Astrocyte of the spinal cord (primary cell): ENCODE measurements at regions not wholly inside any gene's neighbourhood (a gene's known extent, or its start where the extent isn't known, plus 50 kb on each side); places are given as distances from the start of the nearest gene placed in this dataset.

Source experiments
- DNase-seq: peaks from one replicate; pipeline ENCODE4 v3.0.0; 2011; ENCODE audit warnings: low read depth, low spot score
- H3K4me3 ChIP-seq: 2 replicates; pipeline ENCODE4 v1.5.1; 2011; ENCODE audit warnings: low read depth, mild to moderate bottlenecking, low read length, moderate library complexity
- CTCF ChIP-seq: IDR thresholded peaks from 2 replicates; pipeline ENCODE4 v1.5.1; 2012; ENCODE audit warnings: low read depth, mild to moderate bottlenecking, low read length, inconsistent platforms
- in situ Hi-C: cut with HindIII; loops from 2 replicates; pipeline ENCODE4 v1.10.0; 2017; ENCODE audit warnings: low sequenced_read_pairs

- DNase-seq, result no peak
- TF ChIP-seq CTCF, result no peak
- no peak overlapping the region for H3K4me3 ChIP-seq
- in situ Hi-C loops, result no loop called here
Measured at GRCh38 chr18:29465526-29465925, 1288.6 kb upstream of the CDH2 start.

- DNase-seq, result no peak
- H3K4me3 ChIP-seq, result no peak overlapping the region
- TF ChIP-seq CTCF, result no peak
- in situ Hi-C loops, result no loop called here
Measured at GRCh38 chr18:29459972-29460371, 1283.0 kb upstream of the CDH2 start.

- no peak for TF ChIP-seq CTCF
- no peak overlapping the region for H3K4me3 ChIP-seq
- no peak for DNase-seq
- in situ Hi-C loops, result no loop called here
Measured at GRCh38 chr18:29457316-29457889, 1280.5 kb upstream of the CDH2 start.

GRCh38 chr18:29449424-29449823 lies 1272.5 kb upstream of the CDH2 start:
- no peak overlapping the region for H3K4me3 ChIP-seq
- DNase-seq, result peak; percentile 16
- in situ Hi-C loops, result no loop called here

GRCh38 chr18:29439398-29439797 lies 1262.5 kb upstream of the CDH2 start:
- peak; percentile 35 for TF ChIP-seq CTCF
- in situ Hi-C loops, result no loop called here
- H3K4me3 ChIP-seq, result no peak overlapping the region
- DNase-seq, result no peak

More at GRCh38 chr18:29449424-29449823, 1272.5 kb upstream of the CDH2 start:
- no peak for TF ChIP-seq CTCF

- TF ChIP-seq CTCF, result no peak
- in situ Hi-C loops, result no loop called here
- no peak overlapping the region for H3K4me3 ChIP-seq
- no peak for DNase-seq
Measured at GRCh38 chr18:29436459-29436858, 1259.5 kb upstream of the CDH2 start.

- TF ChIP-seq CTCF, result no peak
- in situ Hi-C loops, result no loop called here
Measured at GRCh38 chr18:29434650-29435049, 1257.7 kb upstream of the CDH2 start.

More at GRCh38 chr18:29434650-29435049, 1257.7 kb upstream of the CDH2 start:
- no peak overlapping the region for H3K4me3 ChIP-seq
- no peak for DNase-seq
